GM21390 (cell line): ENCODE measurements at regions not wholly inside any gene's neighbourhood (a gene's known extent, or its start where the extent isn't known, plus 50 kb on each side); places are given as distances from the start of the nearest gene placed in this dataset.

Experiments used
- ATAC-seq: cut with Tn5 transposase; IDR thresholded peaks from one replicate; pipeline ENCODE4 v1.9.1; 2021; ENCODE audit not compliant: unreplicated experiment

GRCh38 chr20:24147479-24147878 lies 158.9 kb upstream of the GGTLC1 start:
- no peak for ATAC-seq

GRCh38 chr20:24146231-24146634 lies 157.7 kb upstream of the GGTLC1 start:
- ATAC-seq = no peak

GRCh38 chr20:24144371-24144770 lies 155.8 kb upstream of the GGTLC1 start:
- no peak for ATAC-seq

- no peak for ATAC-seq
Measured at GRCh38 chr20:24141111-24141510, 152.5 kb upstream of the GGTLC1 start.

GRCh38 chr20:24139846-24140245 lies 151.3 kb upstream of the GGTLC1 start:
- ATAC-seq = no peak

GRCh38 chr20:24138951-24139350 lies 150.4 kb upstream of the GGTLC1 start:
- ATAC-seq = no peak

GRCh38 chr20:24138196-24138857 lies 149.7 kb upstream of the GGTLC1 start:
- ATAC-seq = no peak

- no peak for ATAC-seq
Measured at GRCh38 chr20:24136659-24137246, 148.2 kb upstream of the GGTLC1 start.

- no peak for ATAC-seq
Measured at GRCh38 chr20:24135781-24136180, 147.2 kb upstream of the GGTLC1 start.

GRCh38 chr20:24134930-24135329 lies 146.4 kb upstream of the GGTLC1 start:
- ATAC-seq = no peak

GRCh38 chr20:24134284-24134683 lies 145.7 kb upstream of the GGTLC1 start:
- ATAC-seq = no peak

GRCh38 chr20:24132246-24132645 lies 143.7 kb upstream of the GGTLC1 start:
- ATAC-seq = no peak

GRCh38 chr20:24131684-24132083 lies 143.1 kb upstream of the GGTLC1 start:
- no peak for ATAC-seq

- ATAC-seq = no peak
Measured at GRCh38 chr20:24131281-24131680, 142.7 kb upstream of the GGTLC1 start.

- no peak for ATAC-seq
Measured at GRCh38 chr20:24129641-24130040, 141.1 kb upstream of the GGTLC1 start.

- no peak for ATAC-seq
Measured at GRCh38 chr20:24124951-24125650, 136.5 kb upstream of the GGTLC1 start.

- no peak for ATAC-seq
Measured at GRCh38 chr20:24124003-24124402, 135.4 kb upstream of the GGTLC1 start.

- ATAC-seq = no peak
Measured at GRCh38 chr20:24118441-24119175, 130.0 kb upstream of the GGTLC1 start.

GRCh38 chr20:24118034-24118433 lies 129.5 kb upstream of the GGTLC1 start:
- ATAC-seq = no peak

GRCh38 chr20:24117383-24117782 lies 128.8 kb upstream of the GGTLC1 start:
- no peak for ATAC-seq

- no peak for ATAC-seq
Measured at GRCh38 chr20:24116611-24117010, 128.0 kb upstream of the GGTLC1 start.

- no peak for ATAC-seq
Measured at GRCh38 chr20:24112360-24112759, 123.8 kb upstream of the GGTLC1 start.
